ENCODE measurements at regions not wholly inside any gene's neighbourhood (a gene's known extent, or its start where the extent isn't known, plus 50 kb on each side); places are given as distances from the start of the nearest gene placed in this dataset.

GRCh38 chr21:27675306-27675705 lies 708.4 kb upstream of the ADAMTS5 start:
- TF ChIP-seq POLR2AphosphoS5 (IDR thresholded peaks at IDR 0.05; ENCODE audit: insufficient read depth in 1 of 2, low read depth in 1 of 2) (no peak), CTCF (IDR thresholded peaks at IDR 0.05) (no peak)

Data from vagina (tissue), 2 donors.